HCT116 (cell line): ENCODE measurements at regions not wholly inside any gene's neighbourhood (a gene's known extent, or its start where the extent isn't known, plus 50 kb on each side); places are given as distances from the start of the nearest gene placed in this dataset.

Experiments
- ATAC-seq: fragments of 200-7000 bp; cut with Tn5 transposase; 2 replicates; pipeline ENCODE4 v1.9.1; 2020; ENCODE audit warnings: mild to moderate bottlenecking, moderate library complexity
- BruUV-seq: library from RNA; stranded (reverse); fragments of 400-500 nt; replicated peaks from 2 replicates; lab custom pipeline; 2021; lab: Mats Ljungman, UMichigan
- CTCF ChIA-PET: fragments of 300-600 bp; sonication (Branson Sonifier 250); formaldehyde crosslinking; loops from one replicate; lab custom pipeline; 2021; ENCODE audit warnings: antibody characterized with exemption; lab: Charles Lee
- POLR2A ChIA-PET: fragments of 300-600, 350-600 bp; sonication (Branson Sonifier 250); formaldehyde crosslinking; loops from one replicate; lab custom pipeline; 2021; ENCODE audit warnings: antibody characterized with exemption; lab: Charles Lee
- RAD21 ChIA-PET, 2 experiments: fragments of 300-600 bp; sonication (Branson Sonifier 250); formaldehyde crosslinking; loops; one replicate each; lab custom pipeline; 2023; ENCODE audit warnings: low total read pairs in 2 of 2; ENCODE audit not compliant: uncharacterized antibody in 2 of 2, unreplicated experiment in 2 of 2, low non-redundant PET in 1 of 2; lab: Charles Lee
- DNase-seq: peaks from one replicate; pipeline ENCODE4 v3.0.0-alpha.2; 2010; ENCODE audit warnings: low read depth, low spot score
- H2AFZ ChIP-seq: fragments of 200-600 bp; shearing (Covaris generic), sonication (generic); 2 replicates; pipeline ENCODE4 v1.6.1; 2017; ENCODE audit warnings: low read depth, mixed run types, mixed read lengths, antibody characterized with exemption, low read length; ENCODE audit not compliant: poor library complexity, severe bottlenecking
- H3K27ac ChIP-seq: 2 replicates; pipeline ENCODE4 v1.5.1; 2012; ENCODE audit warnings: low read depth, low read length
- H3K27me3 ChIP-seq: fragments of 200-600 bp; sonication (generic); 2 replicates; pipeline ENCODE4 v1.6.1; 2016; ENCODE audit warnings: mixed run types, low read length, mixed read lengths; ENCODE audit not compliant: insufficient read depth
- H3K36me3 ChIP-seq, 2 experiments: fragments of 200-500 bp in 1 of 2; fragments of 200-600 bp in 1 of 2; sonication (Bioruptor generic) in 1 of 2; sonication (generic) in 1 of 2; 2 replicates each; pipeline versions ENCODE4 v1.5.1 to v1.6.1; 2014 to 2016; ENCODE audit warnings: low read length in 2 of 2, inconsistent platforms in 1 of 2, mixed read lengths in 1 of 2, mixed run types in 1 of 2; ENCODE audit not compliant: insufficient read depth in 2 of 2, control insufficient read depth in 1 of 2
- H3K4me1 ChIP-seq, 2 experiments: fragments of 200-600 bp in 1 of 2; sonication (generic) in 1 of 2; 2 replicates each; pipeline versions ENCODE4 v1.5.1 to v1.6.1; 2012 to 2017; ENCODE audit warnings: low read length in 2 of 2, inconsistent platforms in 1 of 2, mild to moderate bottlenecking in 1 of 2, mixed read lengths in 1 of 2, mixed run types in 1 of 2, moderate library complexity in 1 of 2; ENCODE audit not compliant: insufficient read depth in 2 of 2, control insufficient read depth in 1 of 2
- H3K4me2 ChIP-seq: fragments of 200-600 bp; sonication (generic); 2 replicates; pipeline ENCODE4 v1.6.1; 2017; ENCODE audit warnings: mixed run types, low read length, mixed read lengths
- H3K4me3 ChIP-seq, 2 experiments: fragments of 200-600 bp in 1 of 2; sonication (generic) in 1 of 2; replicated peaks in 1 of 2; 2 replicates each; pipeline ENCODE4 v1.5.1; 2011 to 2016; ENCODE audit warnings: low read length in 2 of 2, control low read depth in 1 of 2, low read depth in 1 of 2, mild to moderate bottlenecking in 1 of 2, mixed read lengths in 1 of 2, mixed run types in 1 of 2
- H3K79me2 ChIP-seq: fragments of 200-600 bp; sonication (generic); 2 replicates; pipeline ENCODE4 v1.6.1; 2017; ENCODE audit warnings: mild to moderate bottlenecking, mixed run types, low read length, moderate library complexity, mixed read lengths; ENCODE audit not compliant: insufficient read depth
- H3K9ac ChIP-seq: fragments of 200-600 bp; sonication (generic); 2 replicates; pipeline ENCODE4 v1.6.1; 2016; ENCODE audit warnings: low read length, mixed read lengths
- H3K9me2 ChIP-seq: fragments of 200-600 bp; sonication (generic), shearing (Covaris generic); 2 replicates; pipeline ENCODE4 v1.6.1; 2017; ENCODE audit warnings: mixed run types, mild to moderate bottlenecking, moderate library complexity; ENCODE audit not compliant: insufficient read depth
- H3K9me3 ChIP-seq, 2 experiments: fragments of 200-500 bp in 1 of 2; fragments of 200-600 bp in 1 of 2; sonication (Bioruptor generic) in 1 of 2; sonication (generic) in 1 of 2; 2 replicates each; pipeline ENCODE4 v1.6.1; 2014 to 2017; ENCODE audit warnings: low read length in 2 of 2, mixed read lengths in 2 of 2, inconsistent platforms in 1 of 2, low read depth in 1 of 2, mild to moderate bottlenecking in 1 of 2, mixed run types in 1 of 2, moderate library complexity in 1 of 2; ENCODE audit not compliant: control insufficient read depth in 1 of 2, insufficient read depth in 1 of 2
- H4K20me1 ChIP-seq: fragments of 200-600 bp; sonication (generic), shearing (Covaris generic); 2 replicates; pipeline ENCODE4 v1.6.1; 2017; ENCODE audit warnings: mixed run types, mild to moderate bottlenecking, moderate library complexity; ENCODE audit not compliant: insufficient read depth
- CBX3 ChIP-seq: IDR thresholded peaks from 2 replicates; pipeline ENCODE4 v1.6.1; 2012; ENCODE audit warnings: low read depth
- FOSL1 ChIP-seq: IDR thresholded peaks from 2 replicates; pipeline ENCODE4 v1.6.1; 2012; ENCODE audit warnings: low read depth
- TCF7L2 ChIP-seq: IDR thresholded peaks from 2 replicates; pipeline ENCODE4 v1.7.0; 2011; ENCODE audit warnings: borderline replicate concordance, inconsistent platforms; ENCODE audit not compliant: insufficient read depth, insufficient read length; ENCODE audit errors: extremely low read depth
- intact Hi-C: fragments of 100-400 bp; cut with micrococcal nuclease; formaldehyde crosslinking; loops from 2 replicates; pipeline ENCODE4 v1.10.0; 2022
- TF ChIP-seq, protein P1 (sequence below): IDR thresholded peaks from 2 replicates; pipeline ENCODE4 v1.6.1; 2012; ENCODE audit warnings: low read depth
- TF ChIP-seq, protein P2 (sequence below): IDR thresholded peaks from 2 replicates; pipeline ENCODE4 v1.6.1; 2012

DNA sequence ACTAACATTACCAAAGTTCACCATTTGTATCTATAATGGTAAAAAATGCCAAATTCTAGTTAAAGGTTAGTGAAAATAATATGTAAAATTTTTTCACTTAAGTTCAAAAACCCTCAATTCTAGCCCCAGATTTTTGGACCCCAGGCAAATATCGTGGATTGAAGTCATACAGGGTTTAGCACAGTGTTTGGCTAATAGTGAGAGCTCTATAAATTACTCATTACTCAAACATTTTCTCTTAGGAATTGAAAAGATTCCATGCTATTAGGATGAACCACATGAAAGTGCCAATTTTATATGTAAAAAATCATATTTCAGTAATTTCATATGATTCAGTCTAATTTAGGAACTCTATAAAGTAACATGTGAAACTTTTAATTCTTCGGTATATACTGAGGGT, 170.3 kb upstream of the PREP start (continued):
- TF ChIP-seq, protein P1, sequence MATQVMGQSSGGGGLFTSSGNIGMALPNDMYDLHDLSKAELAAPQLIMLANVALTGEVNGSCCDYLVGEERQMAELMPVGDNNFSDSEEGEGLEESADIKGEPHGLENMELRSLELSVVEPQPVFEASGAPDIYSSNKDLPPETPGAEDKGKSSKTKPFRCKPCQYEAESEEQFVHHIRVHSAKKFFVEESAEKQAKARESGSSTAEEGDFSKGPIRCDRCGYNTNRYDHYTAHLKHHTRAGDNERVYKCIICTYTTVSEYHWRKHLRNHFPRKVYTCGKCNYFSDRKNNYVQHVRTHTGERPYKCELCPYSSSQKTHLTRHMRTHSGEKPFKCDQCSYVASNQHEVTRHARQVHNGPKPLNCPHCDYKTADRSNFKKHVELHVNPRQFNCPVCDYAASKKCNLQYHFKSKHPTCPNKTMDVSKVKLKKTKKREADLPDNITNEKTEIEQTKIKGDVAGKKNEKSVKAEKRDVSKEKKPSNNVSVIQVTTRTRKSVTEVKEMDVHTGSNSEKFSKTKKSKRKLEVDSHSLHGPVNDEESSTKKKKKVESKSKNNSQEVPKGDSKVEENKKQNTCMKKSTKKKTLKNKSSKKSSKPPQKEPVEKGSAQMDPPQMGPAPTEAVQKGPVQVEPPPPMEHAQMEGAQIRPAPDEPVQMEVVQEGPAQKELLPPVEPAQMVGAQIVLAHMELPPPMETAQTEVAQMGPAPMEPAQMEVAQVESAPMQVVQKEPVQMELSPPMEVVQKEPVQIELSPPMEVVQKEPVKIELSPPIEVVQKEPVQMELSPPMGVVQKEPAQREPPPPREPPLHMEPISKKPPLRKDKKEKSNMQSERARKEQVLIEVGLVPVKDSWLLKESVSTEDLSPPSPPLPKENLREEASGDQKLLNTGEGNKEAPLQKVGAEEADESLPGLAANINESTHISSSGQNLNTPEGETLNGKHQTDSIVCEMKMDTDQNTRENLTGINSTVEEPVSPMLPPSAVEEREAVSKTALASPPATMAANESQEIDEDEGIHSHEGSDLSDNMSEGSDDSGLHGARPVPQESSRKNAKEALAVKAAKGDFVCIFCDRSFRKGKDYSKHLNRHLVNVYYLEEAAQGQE: no peak

DNA sequence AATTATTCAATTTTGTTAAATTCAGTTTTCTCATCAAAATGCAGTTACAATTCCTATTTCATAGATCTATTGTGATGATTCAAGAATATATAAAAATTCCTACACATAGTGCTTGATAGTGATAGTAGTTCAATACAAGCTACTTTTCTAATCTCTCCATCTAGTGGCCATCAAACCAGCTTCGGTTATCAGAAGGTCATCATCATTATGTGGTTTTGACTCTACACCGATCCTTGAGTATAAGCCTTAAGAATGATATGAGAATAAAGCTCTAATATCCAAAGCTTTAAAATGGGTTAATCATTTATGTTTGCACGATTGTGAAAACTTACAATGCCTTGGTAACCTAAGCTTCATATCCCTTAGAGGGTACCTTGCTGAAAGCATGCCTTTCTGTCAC, 167.5 kb upstream of the PREP start:
- ChIA-PET CTCF (interaction anchor here (1.1 kb wide), 1 partner anchor 11 kb away, joined by 3 read pairs; no protein-coding TSS in a partner anchor), RAD21 (no interaction called here), POLR2A (interaction anchor here (0.6 kb wide), 1 partner anchor 139 kb away, joined by 5 read pairs; no protein-coding TSS in a partner anchor)
- Histone ChIP-seq H2AFZ (no peak overlapping the region), H3K36me3 (no peaks in the 10 kb centered on the region), H3K9me3 (no peaks in the 10 kb centered on the region), H3K79me2 (no peaks in the 10 kb centered on the region), H3K27me3 (no peaks in the 10 kb centered on the region), H3K4me2 (no peak overlapping the region), H3K4me1 (no peaks in the 10 kb centered on the region), H3K9me2 (no peaks in the 10 kb centered on the region), H3K4me3 (no peak overlapping the region), H4K20me1 (no peaks in the 10 kb centered on the region), H3K9ac (no peak overlapping the region), H3K27ac (no peak overlapping the region)
- TF ChIP-seq CBX3: no peak
- TF ChIP-seq, protein P2, sequence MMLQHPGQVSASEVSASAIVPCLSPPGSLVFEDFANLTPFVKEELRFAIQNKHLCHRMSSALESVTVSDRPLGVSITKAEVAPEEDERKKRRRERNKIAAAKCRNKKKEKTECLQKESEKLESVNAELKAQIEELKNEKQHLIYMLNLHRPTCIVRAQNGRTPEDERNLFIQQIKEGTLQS: no peak
- TF ChIP-seq FOSL1: no peak
- no peak for TF ChIP-seq TCF7L2
- intact Hi-C loops: no loop called here
- ATAC-seq (no peak), DNase-seq (no peak)
- no TSS peak for BruUV-seq
